ENCODE measurements at regions not wholly inside any gene's neighbourhood (a gene's known extent, or its start where the extent isn't known, plus 50 kb on each side); places are given as distances from the start of the nearest gene placed in this dataset.

- TF ChIP-seq CTCF (IDR thresholded peaks at IDR 0.05) = no peak
- TF ChIP-seq POLR2A (IDR thresholded peaks at IDR 0.05) = no peak
Observed at GRCh38 chr18:50475538-50476193, 84.2 kb upstream of the MAPK4 start.

All from esophagus squamous epithelium (tissue), 4 donors.